ENCODE measurements at regions not wholly inside any gene's neighbourhood (a gene's known extent, or its start where the extent isn't known, plus 50 kb on each side); places are given as distances from the start of the nearest gene placed in this dataset.

- TF ChIP-seq POLR2A (IDR thresholded peaks at IDR 0.05; ENCODE audit: low read length) (no peak), GATA1 (IDR thresholded peaks at IDR 0.05; ENCODE audit: low read depth, low read length) (no peak)
Observed at GRCh38 chr13:27011661-27012060, 159.9 kb downstream of the USP12 start.

Data from erythroblast (primary cell).